ENCODE measurements at regions not wholly inside any gene's neighbourhood (a gene's known extent, or its start where the extent isn't known, plus 50 kb on each side); places are given as distances from the start of the nearest gene placed in this dataset.

GRCh38 chr2:56666777-56667176, 483.0 kb downstream of the CCDC85A start:
- no peaks in the 10 kb centered on the region for H3K4me1 ChIP-seq (ENCODE audit: low read depth)
- peaks cover 6% of the 10 kb centered on the region for H3K9me3 ChIP-seq
- H3K36me3 ChIP-seq (ENCODE audit: low read depth), result no peaks in the 10 kb centered on the region
- TF ChIP-seq, protein P1, sequence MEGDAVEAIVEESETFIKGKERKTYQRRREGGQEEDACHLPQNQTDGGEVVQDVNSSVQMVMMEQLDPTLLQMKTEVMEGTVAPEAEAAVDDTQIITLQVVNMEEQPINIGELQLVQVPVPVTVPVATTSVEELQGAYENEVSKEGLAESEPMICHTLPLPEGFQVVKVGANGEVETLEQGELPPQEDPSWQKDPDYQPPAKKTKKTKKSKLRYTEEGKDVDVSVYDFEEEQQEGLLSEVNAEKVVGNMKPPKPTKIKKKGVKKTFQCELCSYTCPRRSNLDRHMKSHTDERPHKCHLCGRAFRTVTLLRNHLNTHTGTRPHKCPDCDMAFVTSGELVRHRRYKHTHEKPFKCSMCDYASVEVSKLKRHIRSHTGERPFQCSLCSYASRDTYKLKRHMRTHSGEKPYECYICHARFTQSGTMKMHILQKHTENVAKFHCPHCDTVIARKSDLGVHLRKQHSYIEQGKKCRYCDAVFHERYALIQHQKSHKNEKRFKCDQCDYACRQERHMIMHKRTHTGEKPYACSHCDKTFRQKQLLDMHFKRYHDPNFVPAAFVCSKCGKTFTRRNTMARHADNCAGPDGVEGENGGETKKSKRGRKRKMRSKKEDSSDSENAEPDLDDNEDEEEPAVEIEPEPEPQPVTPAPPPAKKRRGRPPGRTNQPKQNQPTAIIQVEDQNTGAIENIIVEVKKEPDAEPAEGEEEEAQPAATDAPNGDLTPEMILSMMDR (IDR thresholded peaks at IDR 0.05), result no peak
- intact Hi-C loops (cut with DNase I, micrococcal nuclease), result no loop called here
- no peak overlapping the region for H3K4me3 ChIP-seq
- ATAC-seq, result no peak
- no peak for DNase-seq

DNA sequence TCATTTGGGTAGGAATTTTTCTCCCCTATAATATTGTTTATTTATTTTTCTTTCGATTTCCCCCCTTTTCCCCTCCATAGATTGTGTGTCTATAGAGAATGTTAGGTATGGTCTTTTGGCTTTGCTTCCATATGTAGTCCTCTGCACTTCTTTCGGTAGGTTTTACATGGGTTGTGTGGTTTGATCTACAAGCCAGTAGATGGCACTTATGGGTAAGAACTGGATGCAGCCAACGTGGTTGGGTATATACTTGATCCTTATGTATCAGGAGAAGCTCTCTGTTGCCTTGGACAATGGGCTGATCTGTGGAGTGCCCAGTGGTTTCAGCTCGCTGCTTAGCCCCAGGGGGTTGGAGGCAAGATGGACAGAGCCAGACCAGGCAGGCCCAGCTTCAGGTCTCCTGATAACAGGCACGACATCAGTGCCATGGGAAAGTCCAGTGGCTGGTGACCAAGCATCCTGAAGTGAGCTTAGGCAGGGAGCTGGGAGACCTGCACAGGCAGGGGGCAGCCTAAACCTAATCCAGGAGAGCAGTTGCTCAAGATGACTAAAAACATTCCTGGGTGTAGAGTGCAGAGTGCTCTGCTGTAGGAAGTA, 488.3 kb downstream of the CCDC85A start:
- no peaks in the 10 kb centered on the region for H3K36me3 ChIP-seq (ENCODE audit: low read depth)
- no peak overlapping the region for H3K4me3 ChIP-seq
- ATAC-seq, result no peak
- peak in 1 of 3 donors; percentile 18 for DNase-seq
- TF ChIP-seq, protein P1 (IDR thresholded peaks at IDR 0.05), result no peak
- intact Hi-C loops (cut with DNase I, micrococcal nuclease), result no loop called here
- peaks cover 24% of the 10 kb centered on the region for H3K9me3 ChIP-seq
- H3K4me1 ChIP-seq (ENCODE audit: low read depth), result no peaks in the 10 kb centered on the region

GRCh38 chr2:56674084-56674483, 490.3 kb downstream of the CCDC85A start:
- no peak overlapping the region for H3K4me3 ChIP-seq
- no peaks in the 10 kb centered on the region for H3K36me3 ChIP-seq (ENCODE audit: low read depth)
- DNase-seq, result no peak
- ATAC-seq, result no peak
- H3K4me1 ChIP-seq (ENCODE audit: low read depth), result no peaks in the 10 kb centered on the region
- TF ChIP-seq, protein P1 (IDR thresholded peaks at IDR 0.05), result no peak
- intact Hi-C loops (cut with DNase I, micrococcal nuclease), result no loop called here
- H3K9me3 ChIP-seq, result peaks cover 24% of the 10 kb centered on the region

DNA sequence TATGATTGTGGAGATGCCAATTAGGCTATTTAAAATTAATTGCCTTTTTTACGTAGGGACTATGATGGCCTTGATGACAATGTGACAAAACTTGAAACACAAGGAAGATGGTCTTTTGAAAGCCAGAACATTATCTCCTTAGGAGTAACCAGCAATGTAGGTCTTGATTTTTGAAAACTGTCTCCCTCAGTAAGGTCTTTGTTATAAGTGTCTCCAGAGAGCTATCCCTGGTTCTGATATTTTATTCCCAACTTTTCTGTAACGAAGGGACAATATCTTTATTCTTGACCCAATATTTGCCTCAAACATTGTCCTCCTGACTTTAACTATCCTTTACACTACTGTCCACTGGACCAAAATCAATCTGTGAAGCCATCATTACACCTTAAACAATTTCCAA, 493.2 kb downstream of the CCDC85A start:
- intact Hi-C loops (cut with DNase I, micrococcal nuclease), result no loop called here
- DNase-seq, result no peak
- Histone ChIP-seq H3K9me3 (peaks cover 16% of the 10 kb centered on the region), H3K36me3 (ENCODE audit: low read depth) (no peaks in the 10 kb centered on the region), H3K4me3 (no peak overlapping the region), H3K4me1 (ENCODE audit: low read depth) (no peaks in the 10 kb centered on the region)
- no peak for ATAC-seq
- TF ChIP-seq, protein P1 (IDR thresholded peaks at IDR 0.05), result no peak

DNA sequence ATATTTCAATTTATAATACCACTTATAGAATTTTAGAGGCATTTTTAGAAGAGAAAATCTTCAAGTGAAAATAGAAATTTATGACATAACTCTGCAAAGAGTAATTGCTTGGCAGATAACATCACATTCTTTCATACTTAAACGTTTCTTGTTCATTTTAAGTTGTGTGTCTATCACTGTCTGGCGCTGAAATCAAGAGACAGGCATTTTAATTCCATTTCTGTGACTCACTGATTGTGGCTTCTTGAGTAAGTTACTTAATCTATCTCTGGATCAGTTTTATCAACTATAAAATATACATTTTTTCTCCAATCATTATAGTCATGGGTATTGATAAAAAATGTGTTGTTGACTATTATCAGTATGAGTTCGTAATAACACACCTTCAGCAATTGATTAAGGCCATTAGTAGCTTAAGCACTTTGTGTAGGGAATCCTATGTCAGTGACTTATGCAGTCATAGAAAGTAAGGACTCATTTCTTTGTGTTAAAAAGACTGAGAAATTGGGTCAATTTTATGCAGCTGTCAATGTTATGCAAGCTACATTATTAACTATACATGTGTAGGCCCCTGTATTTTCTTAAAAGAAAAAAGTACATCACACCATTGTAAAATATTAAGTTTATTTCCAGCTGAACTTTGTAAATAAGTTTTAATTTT, 497.3 kb downstream of the CCDC85A start:
- TF ChIP-seq, protein P1 (IDR thresholded peaks at IDR 0.05), result no peak
- intact Hi-C loops (cut with DNase I, micrococcal nuclease), result no loop called here
- ATAC-seq, result no peak
- Histone ChIP-seq H3K4me1 (ENCODE audit: low read depth) (no peaks in the 10 kb centered on the region), H3K36me3 (ENCODE audit: low read depth) (no peaks in the 10 kb centered on the region), H3K9me3 (no peaks in the 10 kb centered on the region), H3K4me3 (no peak overlapping the region)
- DNase-seq, result no peak
